HG03108 (cell line): ENCODE measurements at regions not wholly inside any gene's neighbourhood (a gene's known extent, or its start where the extent isn't known, plus 50 kb on each side); places are given as distances from the start of the nearest gene placed in this dataset.

Experiments
- ATAC-seq: cut with Tn5 transposase; IDR thresholded peaks from one replicate; pipeline ENCODE4 v1.9.1; 2021; ENCODE audit warnings: moderate library complexity; ENCODE audit not compliant: unreplicated experiment

GRCh38 chr9:2991292-2991691 is 147.4 kb upstream of the PUM3 start:
- no peak for ATAC-seq

GRCh38 chr9:2987679-2988078 is 143.8 kb upstream of the PUM3 start:
- ATAC-seq, result no peak

- ATAC-seq, result no peak
These were observed 141.4 kb upstream of the PUM3 start for GRCh38 chr9:2985343-2985742.

GRCh38 chr9:2984491-2984890 is 140.6 kb upstream of the PUM3 start:
- no peak for ATAC-seq

GRCh38 chr9:2979957-2980610 is 136.2 kb upstream of the PUM3 start:
- ATAC-seq, result no peak

- ATAC-seq, result no peak
These were observed 128.6 kb upstream of the PUM3 start for GRCh38 chr9:2972475-2972874.

GRCh38 chr9:2970864-2971263 is 127.0 kb upstream of the PUM3 start:
- no peak for ATAC-seq

- no peak for ATAC-seq
These were observed 123.9 kb upstream of the PUM3 start for GRCh38 chr9:2967766-2968165.

GRCh38 chr9:2966565-2967300 is 122.8 kb upstream of the PUM3 start:
- no peak for ATAC-seq

GRCh38 chr9:2964470-2964869 is 120.6 kb upstream of the PUM3 start:
- ATAC-seq, result no peak

GRCh38 chr9:2963307-2963706 is 119.4 kb upstream of the PUM3 start:
- ATAC-seq, result no peak

- ATAC-seq, result no peak
These were observed 118.7 kb upstream of the PUM3 start for GRCh38 chr9:2962471-2963172.

- ATAC-seq, result no peak
These were observed 114.3 kb upstream of the PUM3 start for GRCh38 chr9:2958219-2958618.

- no peak for ATAC-seq
These were observed 113.8 kb upstream of the PUM3 start for GRCh38 chr9:2957656-2958200.

GRCh38 chr9:2955575-2955974 is 111.7 kb upstream of the PUM3 start:
- ATAC-seq, result no peak

GRCh38 chr9:2939368-2939767 is 95.5 kb upstream of the PUM3 start:
- no peak for ATAC-seq

- no peak for ATAC-seq
These were observed 92.3 kb upstream of the PUM3 start for GRCh38 chr9:2936221-2936620.

- no peak for ATAC-seq
These were observed 91.0 kb upstream of the PUM3 start for GRCh38 chr9:2934883-2935282.

- ATAC-seq, result no peak
These were observed 90.4 kb upstream of the PUM3 start for GRCh38 chr9:2934241-2934650.

GRCh38 chr9:2933165-2934095 is 89.5 kb upstream of the PUM3 start:
- no peak for ATAC-seq

GRCh38 chr9:2928411-2928810 is 84.5 kb upstream of the PUM3 start:
- ATAC-seq, result no peak
